NCI-H2196 treated with DMSO at 0.1 percent for 48 hours (cell line): ENCODE measurements at regions not wholly inside any gene's neighbourhood (a gene's known extent, or its start where the extent isn't known, plus 50 kb on each side); places are given as distances from the start of the nearest gene placed in this dataset.

Source experiments
- DNase-seq: peaks from one replicate; lab custom pipeline; 2025; ENCODE audit not compliant: unreplicated experiment; lab: John Stamatoyannopoulos, UW

- no peak for DNase-seq
These were observed 211.6 kb upstream of the ZMIZ1 start for GRCh38 chr10:78857193-78857592.

DNA sequence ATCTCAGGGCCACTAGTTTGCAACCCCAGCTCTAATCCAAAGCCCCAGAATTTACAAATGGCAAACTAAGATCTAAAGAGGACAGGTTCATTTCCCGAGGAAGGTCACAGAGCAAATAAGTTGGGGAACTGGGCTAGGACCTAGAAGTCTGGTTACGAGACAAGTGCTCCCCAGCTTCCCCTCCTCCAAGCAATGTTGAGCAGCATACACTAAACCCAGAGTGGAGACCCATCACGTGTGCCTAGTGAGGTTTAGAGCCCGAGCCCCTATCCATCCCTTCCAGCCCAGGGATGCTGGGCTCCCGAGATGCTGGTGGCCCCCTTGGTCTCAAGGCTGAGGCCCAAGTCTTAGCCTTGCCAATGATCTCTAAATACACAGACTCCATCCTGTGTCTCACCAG, 209.5 kb upstream of the ZMIZ1 start:
- no peak for DNase-seq

GRCh38 chr10:78859769-78860168, 209.0 kb upstream of the ZMIZ1 start:
- DNase-seq, result no peak

DNA sequence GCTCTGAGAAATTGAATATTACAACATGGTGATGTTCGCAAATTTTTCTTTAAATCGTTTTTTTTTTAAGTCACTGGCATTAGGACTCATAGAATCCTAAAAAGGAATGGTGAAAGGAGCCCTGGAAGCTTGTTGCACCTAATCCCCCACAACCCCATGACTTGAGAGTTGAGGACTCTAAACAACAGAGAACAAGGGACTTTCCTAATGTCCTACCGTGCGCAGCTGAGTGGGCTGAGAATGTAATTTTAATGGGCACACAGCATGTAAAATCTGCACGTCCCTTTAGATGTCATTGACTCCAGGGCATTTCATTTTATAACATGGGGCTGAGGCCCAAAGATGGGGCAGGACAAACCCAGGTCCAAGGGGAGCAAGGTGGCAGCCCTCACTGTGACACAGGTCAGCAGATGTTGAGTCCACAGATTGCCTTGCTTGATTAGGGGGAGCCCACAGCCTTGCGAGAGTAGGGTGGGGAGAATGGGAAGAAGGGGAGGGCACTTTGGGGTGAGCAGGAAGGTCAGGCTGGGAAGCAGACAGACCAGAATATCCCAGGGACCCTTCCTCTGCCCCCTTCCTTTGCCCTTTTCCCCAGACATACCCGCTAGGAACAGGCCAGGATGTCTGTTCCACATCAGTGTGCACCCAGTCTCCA, 208.4 kb upstream of the ZMIZ1 start:
- no peak for DNase-seq

- no peak for DNase-seq
These were observed 207.0 kb upstream of the ZMIZ1 start for GRCh38 chr10:78861529-78862327.

GRCh38 chr10:78862328-78862640, 206.5 kb upstream of the ZMIZ1 start:
- no peak for DNase-seq

DNA sequence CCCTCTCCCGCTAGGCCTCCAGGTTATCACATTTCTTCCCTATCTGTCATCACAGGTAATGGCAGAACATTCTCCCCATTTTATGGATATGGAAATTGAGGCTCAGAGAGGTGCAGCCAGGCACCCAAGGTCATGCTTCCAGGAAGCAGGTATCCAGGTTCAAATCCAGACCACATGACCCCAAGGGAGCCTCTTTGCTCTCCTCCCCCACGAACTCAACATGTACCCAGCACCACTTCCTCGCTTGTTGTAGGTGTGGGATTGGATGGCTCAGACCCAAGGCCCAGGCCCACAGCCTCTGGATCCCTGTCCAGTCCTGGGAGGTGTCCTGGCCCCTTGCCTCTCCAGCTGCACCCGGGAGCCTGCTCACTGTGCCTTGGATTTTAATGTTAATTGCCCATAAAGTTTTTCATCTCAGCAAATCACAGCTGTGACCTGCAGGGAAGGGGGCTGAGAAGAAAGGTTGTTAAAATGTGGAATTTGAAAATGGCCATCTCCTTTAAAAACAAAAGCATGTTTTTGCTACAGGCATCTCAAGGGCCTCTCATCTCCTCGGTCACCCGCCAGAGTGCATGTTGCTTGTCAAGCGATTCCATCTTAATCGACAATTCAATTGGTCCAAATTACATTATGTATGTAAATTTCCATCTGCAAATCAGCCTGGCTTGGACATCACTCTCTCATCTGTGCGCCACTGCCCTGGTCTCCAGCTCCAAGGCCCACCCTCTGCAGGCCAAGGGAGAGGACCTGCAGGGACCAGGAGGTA, 205.4 kb upstream of the ZMIZ1 start:
- DNase-seq, result no peak

GRCh38 chr10:78863906-78864239, 204.9 kb upstream of the ZMIZ1 start:
- no peak for DNase-seq

GRCh38 chr10:78864761-78865537, 203.8 kb upstream of the ZMIZ1 start:
- DNase-seq, result no peak

- no peak for DNase-seq
These were observed 203.3 kb upstream of the ZMIZ1 start for GRCh38 chr10:78865538-78865875.

DNA sequence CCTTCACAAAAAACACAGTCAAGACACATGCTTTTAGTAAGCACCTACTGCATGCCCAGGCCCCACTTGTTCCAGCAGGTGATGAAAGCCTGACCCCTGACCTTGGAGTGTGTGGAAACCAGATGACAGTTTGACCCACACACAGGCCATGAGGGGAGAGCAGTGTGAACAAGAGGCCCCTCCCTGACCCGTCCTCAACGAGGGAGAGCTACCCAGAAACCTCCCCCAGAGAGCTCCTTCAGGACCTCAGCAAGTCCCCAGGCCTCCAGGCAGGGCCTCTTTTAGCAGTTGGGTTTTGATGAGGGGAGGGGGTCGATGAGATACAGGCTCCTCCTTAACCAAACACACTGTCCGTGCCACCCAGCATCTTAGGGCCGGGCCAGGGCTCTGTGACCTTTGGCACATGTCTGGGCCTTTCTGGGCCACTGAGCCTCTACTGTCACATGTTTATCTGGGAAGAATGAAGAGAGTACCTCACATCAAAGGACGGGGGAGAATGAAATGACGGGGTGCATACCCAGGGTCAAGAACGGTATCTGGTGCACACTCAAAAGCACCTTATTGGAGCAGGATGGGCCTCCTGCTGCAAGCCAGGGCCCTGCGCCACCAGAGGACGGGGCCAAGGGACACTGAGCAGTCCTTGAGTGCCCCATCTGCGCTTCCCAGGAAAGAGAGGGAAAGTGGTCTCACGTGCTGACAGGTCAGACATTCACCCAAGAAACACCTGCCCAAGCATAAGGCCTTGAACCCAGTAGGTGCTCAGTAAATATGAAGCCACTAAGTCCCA, 202.6 kb upstream of the ZMIZ1 start:
- DNase-seq, result no peak

DNA sequence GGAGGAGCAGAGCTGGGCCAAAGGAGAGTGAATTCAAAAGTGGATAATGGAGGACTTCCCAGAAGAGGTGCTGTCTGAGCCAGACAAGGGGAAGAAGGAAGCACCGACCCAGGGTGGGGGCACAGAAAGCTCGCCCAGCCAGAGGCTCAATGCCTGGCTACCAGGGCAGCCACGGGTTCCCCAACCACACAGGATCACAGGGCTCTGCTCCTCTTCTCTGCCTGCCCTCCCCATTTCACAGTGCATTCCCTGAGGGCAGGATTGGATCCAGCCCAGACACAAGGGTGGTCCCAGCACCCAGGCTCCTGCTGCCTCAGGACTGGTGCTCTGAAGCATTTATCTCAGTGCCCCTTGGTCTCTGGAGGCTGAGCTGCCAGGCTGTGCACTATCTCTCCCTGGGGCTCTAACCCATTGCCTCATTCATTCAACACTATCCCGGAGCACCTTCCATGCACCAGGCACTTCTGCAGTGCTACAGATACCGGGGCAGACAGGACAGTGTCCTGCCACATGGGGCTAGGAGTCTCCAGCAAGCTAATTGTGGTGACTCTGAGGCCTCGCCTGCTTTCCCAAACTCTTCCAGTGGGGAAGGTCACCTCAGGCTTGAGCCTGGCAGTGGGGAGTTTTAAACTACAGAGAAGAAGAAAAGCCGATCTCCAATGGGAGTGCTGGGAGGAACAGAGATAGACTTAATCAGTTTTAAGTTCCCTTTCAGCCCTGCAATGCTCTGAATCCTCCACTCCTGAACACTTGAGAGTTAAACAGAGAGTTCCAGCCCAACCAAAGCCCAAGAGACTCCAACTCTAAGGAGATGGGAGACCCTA, 201.8 kb upstream of the ZMIZ1 start:
- DNase-seq, result no peak

DNA sequence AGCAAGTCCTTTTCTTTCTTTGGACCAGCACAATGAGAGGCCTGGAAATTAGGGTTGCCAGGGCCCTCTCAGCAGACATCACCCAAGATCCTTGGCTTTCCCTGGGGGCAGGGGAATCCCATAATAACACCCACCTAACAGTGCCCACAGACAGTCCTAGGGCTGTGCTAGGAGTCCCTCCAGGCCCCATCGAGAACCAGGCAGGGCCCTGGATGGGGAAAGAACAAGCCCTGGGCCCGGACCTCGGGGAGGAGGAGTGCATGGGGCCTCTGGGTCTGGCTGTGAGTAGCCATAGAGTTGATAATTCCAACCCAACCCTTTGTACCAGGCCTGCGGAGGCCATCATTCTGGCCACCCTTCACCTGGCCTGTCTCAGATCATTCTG, 201.2 kb upstream of the ZMIZ1 start:
- no peak for DNase-seq

DNA sequence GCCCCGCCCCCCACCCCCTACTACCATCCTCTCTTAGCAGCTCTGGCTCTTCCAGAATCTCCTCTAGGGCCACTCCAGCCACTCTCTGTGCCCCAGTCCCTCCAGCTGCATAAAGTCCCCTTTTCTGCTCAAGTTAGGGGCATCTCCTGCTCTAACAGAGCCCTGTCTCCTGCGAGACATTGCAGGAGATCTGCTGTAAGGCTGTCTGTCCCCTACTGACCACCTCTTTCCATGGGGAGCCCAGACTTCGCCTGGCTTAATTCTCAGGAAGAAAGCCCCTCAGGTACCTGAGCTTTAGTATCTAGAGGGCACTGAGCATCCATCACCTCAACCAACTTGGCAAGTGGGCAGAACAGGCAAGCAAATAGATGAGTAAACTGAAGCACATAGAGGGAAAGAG, 200.7 kb upstream of the ZMIZ1 start:
- no peak for DNase-seq

- DNase-seq, result no peak
These were observed 200.3 kb upstream of the ZMIZ1 start for GRCh38 chr10:78868456-78868855.

DNA sequence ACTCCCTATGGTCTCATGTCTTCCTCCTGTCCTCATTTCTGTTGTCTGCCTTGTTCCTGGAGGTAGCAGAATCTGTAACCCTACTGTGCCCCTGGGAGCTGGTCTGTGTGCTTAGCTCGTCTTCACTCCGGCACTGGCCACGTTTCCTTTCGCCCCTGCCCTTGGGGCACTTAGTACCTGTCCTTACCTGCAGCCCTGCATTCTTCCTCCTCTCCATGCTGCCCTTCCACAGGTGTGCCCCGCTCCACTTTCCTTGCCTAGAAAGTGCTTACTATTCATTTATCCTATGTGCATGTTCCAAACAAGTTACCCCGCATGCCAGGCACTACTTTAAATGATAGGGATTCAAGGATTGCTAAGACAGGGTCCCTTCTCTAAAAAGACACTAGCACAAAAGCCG, 199.9 kb upstream of the ZMIZ1 start:
- no peak for DNase-seq

DNA sequence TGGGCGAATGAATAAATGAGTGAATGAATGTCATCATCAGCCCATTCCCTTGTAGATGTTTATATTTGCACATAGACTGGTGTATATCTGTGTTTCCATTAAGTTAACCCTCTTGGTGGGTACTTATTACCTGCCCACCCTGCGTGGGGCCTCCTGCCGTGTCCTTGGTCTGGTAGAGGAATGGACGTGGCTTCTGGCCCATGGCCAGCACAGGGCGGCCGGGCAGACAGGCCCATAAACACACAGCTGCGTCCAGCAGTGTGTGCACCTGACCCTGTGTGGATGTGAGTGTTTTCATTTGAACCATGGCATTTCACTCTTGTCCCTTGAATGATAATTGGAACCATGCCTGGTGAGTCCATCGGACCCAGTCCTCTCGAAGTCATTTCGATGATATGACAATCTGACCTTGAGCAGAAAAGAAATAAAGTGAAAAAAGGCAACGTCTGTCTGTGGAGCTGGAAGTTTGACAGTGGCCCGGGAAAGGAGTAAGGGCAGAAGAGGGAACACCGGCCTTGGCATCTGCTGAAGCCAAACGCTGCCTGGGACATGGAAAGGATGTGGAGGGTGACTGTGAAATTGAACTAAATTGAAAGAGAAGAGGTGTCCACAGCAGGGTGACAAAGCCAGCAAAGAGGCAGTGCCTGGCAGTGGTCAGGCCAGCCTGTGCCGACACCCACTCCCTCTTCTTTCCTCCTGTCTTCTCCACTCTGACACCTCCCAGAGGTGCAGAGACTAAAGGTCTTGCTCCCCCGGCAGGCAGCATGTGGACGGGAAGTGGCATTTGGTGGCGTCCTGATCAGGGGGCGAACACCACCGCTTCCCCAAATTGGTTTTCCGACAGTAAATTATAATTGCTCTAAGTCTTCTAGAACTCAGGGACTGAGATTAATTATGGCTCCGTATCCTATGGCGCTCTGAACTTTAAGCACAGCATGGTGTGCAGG, 199.0 kb upstream of the ZMIZ1 start:
- no peak for DNase-seq

DNA sequence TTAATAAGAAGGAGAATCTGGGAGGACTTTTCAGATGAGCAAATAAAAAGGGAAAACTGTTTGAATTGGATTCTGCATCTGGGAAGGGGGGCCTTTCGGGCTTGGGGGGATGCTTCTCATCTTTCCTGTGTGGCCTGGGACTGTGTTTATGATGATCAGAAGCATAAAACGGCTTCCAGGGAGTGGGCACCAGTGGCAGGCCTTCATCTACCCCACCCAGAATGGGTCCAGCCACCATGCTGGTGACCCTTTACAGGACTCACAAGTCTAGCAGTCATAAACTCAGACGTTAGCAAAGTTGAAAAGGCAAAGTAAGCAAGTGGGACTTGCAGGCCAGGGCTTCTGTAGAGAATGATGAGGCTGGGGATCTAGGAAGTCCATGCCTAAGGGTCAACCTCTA, 198.3 kb upstream of the ZMIZ1 start:
- no peak for DNase-seq

DNA sequence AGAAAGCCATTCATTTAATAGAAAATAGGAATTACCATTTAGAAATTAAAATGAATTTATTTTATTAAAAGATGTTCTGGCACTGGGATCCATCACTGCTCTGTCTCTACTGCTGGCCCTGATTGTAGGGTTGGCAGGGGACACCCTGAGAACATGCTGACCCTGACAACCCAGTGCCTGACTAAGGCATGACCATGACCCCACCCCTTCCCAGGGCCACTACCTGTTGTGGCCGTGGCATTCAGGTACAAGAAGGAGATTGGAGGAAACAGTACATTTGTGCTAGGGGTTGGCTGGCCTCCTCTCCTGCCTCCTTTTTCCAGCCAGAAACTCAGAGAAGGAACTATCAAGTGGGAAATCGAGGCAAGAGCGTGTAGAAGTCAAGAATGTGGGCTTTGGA, 197.0 kb upstream of the ZMIZ1 start:
- DNase-seq, result no peak
